B cell (primary cell): ENCODE measurements at regions not wholly inside any gene's neighbourhood (a gene's known extent, or its start where the extent isn't known, plus 50 kb on each side); places are given as distances from the start of the nearest gene placed in this dataset.

Experiments
- ATAC-seq: fragments of 200-7000 bp; cut with Tn5 transposase; one replicate; pipeline ENCODE4 v1.10.0; 2021; ENCODE audit warnings: low read depth, mild to moderate bottlenecking, moderate number of reproducible peaks, moderate library complexity
- CTCF ChIA-PET: fragments of 350-600 bp; sonication (Branson Sonifier 250); formaldehyde crosslinking; loops from one replicate; lab custom pipeline; 2021; ENCODE audit warnings: antibody characterized with exemption, inconsistent platforms; lab: Charles Lee
- POLR2A ChIA-PET: fragments of 350-600 bp; sonication (Branson Sonifier 250); formaldehyde crosslinking; loops from one replicate; lab custom pipeline; 2021; ENCODE audit warnings: antibody characterized with exemption; lab: Charles Lee
- DNase-seq: peaks from one replicate; pipeline ENCODE4 v3.0.0; 2013
- H2AFZ ChIP-seq: 2 replicates; pipeline ENCODE4 v1.6.1; 2012; ENCODE audit warnings: mild to moderate bottlenecking, low read depth, low read length; ENCODE audit not compliant: insufficient read depth, poor library complexity, severe bottlenecking
- H3K27ac ChIP-seq, 2 donors: 1 replicate in 1 of 2; 2 replicates in 1 of 2; pipeline ENCODE4 v1.5.1; 2012 to 2013; ENCODE audit warnings: low read length in 2 of 2, mild to moderate bottlenecking in 2 of 2, moderate library complexity in 1 of 2
- H3K27me3 ChIP-seq, 4 experiments: fragments of 200-600 bp in 1 of 4; sonication (generic) in 1 of 4; replicated peaks in 1 of 4; 1 replicate in 2 of 4; 2 replicates in 2 of 4; pipeline versions ENCODE4 v1.6.1 to v1.7.0; 2013 to 2016; ENCODE audit warnings: low read length in 3 of 4, mild to moderate bottlenecking in 2 of 4, mixed read lengths in 1 of 4, moderate library complexity in 1 of 4; ENCODE audit not compliant: insufficient read depth in 4 of 4, control insufficient read depth in 3 of 4; ENCODE audit errors: control extremely low read depth in 1 of 4
- H3K36me3 ChIP-seq, 2 experiments: replicated peaks in 1 of 2; 1 replicate in 1 of 2; 2 replicates in 1 of 2; pipeline versions ENCODE4 v1.6.1 to v1.7.1; 2013; ENCODE audit warnings: low read length in 1 of 2; ENCODE audit not compliant: insufficient read depth in 2 of 2, control insufficient read depth in 1 of 2; ENCODE audit errors: control extremely low read depth in 1 of 2, extremely low read depth in 1 of 2
- H3K4me1 ChIP-seq, 2 donors: fragments of 200-600 bp in 1 of 2; sonication (generic) in 1 of 2; 1 replicate in 1 of 2; 2 replicates in 1 of 2; pipeline versions ENCODE4 v1.5.1 to v1.6.1; 2013 to 2017; ENCODE audit warnings: low read length in 2 of 2; ENCODE audit not compliant: control insufficient read depth in 2 of 2, insufficient read depth in 2 of 2
- H3K4me2 ChIP-seq: replicated peaks from 2 replicates; pipeline ENCODE3; 2012; ENCODE audit warnings: mild to moderate bottlenecking, low read depth, low read length; ENCODE audit not compliant: poor library complexity, severe bottlenecking
- H3K4me3 ChIP-seq, 5 experiments: fragments of 200-600 bp in 1 of 5; sonication (generic) in 1 of 5; 1 replicate in 3 of 5; 2 replicates in 2 of 5; pipeline versions ENCODE4 v1.5.1 to v1.7.0; 2011 to 2016; ENCODE audit warnings: low read length in 4 of 5, mild to moderate bottlenecking in 4 of 5, low read depth in 2 of 5, control low read depth in 1 of 5, moderate library complexity in 1 of 5; ENCODE audit not compliant: insufficient read depth in 1 of 5; ENCODE audit errors: control extremely low read depth in 1 of 5, extremely low read depth in 1 of 5
- H3K79me2 ChIP-seq: fragments of 200-600 bp; sonication (generic); one replicate; pipeline ENCODE4 v1.6.0; 2016; ENCODE audit warnings: low read length; ENCODE audit not compliant: control insufficient read depth, insufficient read depth
- H3K9ac ChIP-seq: fragments of 200-600 bp; sonication (generic); 2 replicates; pipeline ENCODE4 v1.6.1; 2017; ENCODE audit warnings: mild to moderate bottlenecking, low read length, moderate library complexity
- H3K9me3 ChIP-seq, 3 donors: one replicate each; pipeline versions ENCODE4 v1.6.1 to v1.7.1; 2013; ENCODE audit warnings: low read length in 2 of 3; ENCODE audit not compliant: control insufficient read depth in 2 of 3, insufficient read depth in 1 of 3; ENCODE audit errors: control extremely low read depth in 1 of 3
- H4K20me1 ChIP-seq: 2 replicates; pipeline ENCODE4 v1.6.0; 2012; ENCODE audit warnings: mild to moderate bottlenecking, low read length; ENCODE audit not compliant: insufficient read depth, control insufficient read depth, poor library complexity, severe bottlenecking
- H3K27ac Mint-ChIP-seq: one replicate; pipeline ENCODE4 v1.8.0; 2021; ENCODE audit warnings: mixed read lengths
- H3K27me3 Mint-ChIP-seq: one replicate; pipeline ENCODE4 v1.8.0; 2021; ENCODE audit warnings: mixed read lengths
- H3K4me1 Mint-ChIP-seq: one replicate; pipeline ENCODE4 v1.8.0; 2021; ENCODE audit warnings: mixed read lengths
- H3K4me3 Mint-ChIP-seq: one replicate; pipeline ENCODE4 v1.8.0; 2021; ENCODE audit warnings: mixed read lengths
- H3K9me3 Mint-ChIP-seq: one replicate; pipeline ENCODE4 v1.8.0; 2022; ENCODE audit warnings: mixed read lengths; ENCODE audit not compliant: insufficient read depth
- EZH2 ChIP-seq: IDR thresholded peaks from 2 replicates; pipeline ENCODE4 v1.6.1; 2012; ENCODE audit warnings: borderline replicate concordance, low read depth, mild to moderate bottlenecking, moderate library complexity, low read length; ENCODE audit not compliant: insufficient read depth, poor library complexity, severe bottlenecking
- WGBS: methylation state at CpG from one replicate; pipeline ENCODE4 v1.1.5; 2013; ENCODE audit warnings: missing lambda C conversion rate; ENCODE audit not compliant: insufficient coverage; 5-methylcytosine and 5-hydroxymethylcytosine counted together
- intact Hi-C: fragments of 100-400 bp; cut with micrococcal nuclease; formaldehyde crosslinking; loops from one replicate; pipeline ENCODE4 v1.10.0; 2022
- TF ChIP-seq, protein P1 (sequence below): fragments of 200-600 bp; IDR thresholded peaks from one replicate; pipeline ENCODE4 v1.8.0; 2022; ENCODE audit warnings: antibody characterized with exemption, mild to moderate bottlenecking

DNA sequence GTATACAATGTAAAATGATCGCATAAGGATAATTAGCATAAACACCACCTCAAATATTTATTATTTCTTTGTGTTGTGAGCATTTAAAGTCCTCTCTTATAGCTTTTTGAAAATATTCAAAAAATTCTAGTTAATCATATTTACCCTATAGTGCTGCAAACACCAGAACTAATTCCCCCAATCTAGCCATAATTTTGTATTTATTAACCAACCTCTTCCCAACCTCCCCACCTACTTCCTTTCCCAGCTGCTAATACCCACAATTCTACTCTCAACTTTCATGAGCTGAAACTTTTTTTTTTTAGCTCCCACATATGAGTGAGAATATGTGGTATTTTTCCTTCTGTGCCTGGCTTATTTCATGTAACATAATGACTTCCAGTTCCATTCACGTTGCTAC is 317.8 kb upstream of the ATP10B start:
- Mint-ChIP-seq H3K27me3 (no peaks in the 10 kb centered on the region), H3K27ac (no peak overlapping the region), H3K9me3 (no peaks in the 10 kb centered on the region), H3K4me3 (no peak overlapping the region), H3K4me1 (no peaks in the 10 kb centered on the region)
- intact Hi-C loops: no loop called here
- no CpG with 5 or more reads among the region's 2 CpGs for WGBS
- Histone ChIP-seq H3K9ac (no peak overlapping the region), H3K9me3 (peaks cover 0 to 7% (median 0%) of the 10 kb centered on the region in 3 donors), H4K20me1 (no peaks in the 10 kb centered on the region), H3K79me2 (no peaks in the 10 kb centered on the region), H3K27ac (no peak overlapping the region), H2AFZ (no peak overlapping the region), H3K4me3 (no peak overlapping the region), H3K27me3 (no peaks in the 10 kb centered on the region), H3K36me3 (no peaks in the 10 kb centered on the region), H3K4me2 (no peak overlapping the region), H3K4me1 (no peaks in the 10 kb centered on the region)
- POLR2A ChIA-PET: interaction anchor here (0.6 kb wide), 1 partner anchor 721 kb away, joined by 3 read pairs; no protein-coding TSS in a partner anchor
- TF ChIP-seq, protein P1, sequence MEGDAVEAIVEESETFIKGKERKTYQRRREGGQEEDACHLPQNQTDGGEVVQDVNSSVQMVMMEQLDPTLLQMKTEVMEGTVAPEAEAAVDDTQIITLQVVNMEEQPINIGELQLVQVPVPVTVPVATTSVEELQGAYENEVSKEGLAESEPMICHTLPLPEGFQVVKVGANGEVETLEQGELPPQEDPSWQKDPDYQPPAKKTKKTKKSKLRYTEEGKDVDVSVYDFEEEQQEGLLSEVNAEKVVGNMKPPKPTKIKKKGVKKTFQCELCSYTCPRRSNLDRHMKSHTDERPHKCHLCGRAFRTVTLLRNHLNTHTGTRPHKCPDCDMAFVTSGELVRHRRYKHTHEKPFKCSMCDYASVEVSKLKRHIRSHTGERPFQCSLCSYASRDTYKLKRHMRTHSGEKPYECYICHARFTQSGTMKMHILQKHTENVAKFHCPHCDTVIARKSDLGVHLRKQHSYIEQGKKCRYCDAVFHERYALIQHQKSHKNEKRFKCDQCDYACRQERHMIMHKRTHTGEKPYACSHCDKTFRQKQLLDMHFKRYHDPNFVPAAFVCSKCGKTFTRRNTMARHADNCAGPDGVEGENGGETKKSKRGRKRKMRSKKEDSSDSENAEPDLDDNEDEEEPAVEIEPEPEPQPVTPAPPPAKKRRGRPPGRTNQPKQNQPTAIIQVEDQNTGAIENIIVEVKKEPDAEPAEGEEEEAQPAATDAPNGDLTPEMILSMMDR: no peak
- no peak for TF ChIP-seq EZH2
- no peak for DNase-seq
- CTCF ChIA-PET: no interaction called here
- ATAC-seq: no peak

DNA sequence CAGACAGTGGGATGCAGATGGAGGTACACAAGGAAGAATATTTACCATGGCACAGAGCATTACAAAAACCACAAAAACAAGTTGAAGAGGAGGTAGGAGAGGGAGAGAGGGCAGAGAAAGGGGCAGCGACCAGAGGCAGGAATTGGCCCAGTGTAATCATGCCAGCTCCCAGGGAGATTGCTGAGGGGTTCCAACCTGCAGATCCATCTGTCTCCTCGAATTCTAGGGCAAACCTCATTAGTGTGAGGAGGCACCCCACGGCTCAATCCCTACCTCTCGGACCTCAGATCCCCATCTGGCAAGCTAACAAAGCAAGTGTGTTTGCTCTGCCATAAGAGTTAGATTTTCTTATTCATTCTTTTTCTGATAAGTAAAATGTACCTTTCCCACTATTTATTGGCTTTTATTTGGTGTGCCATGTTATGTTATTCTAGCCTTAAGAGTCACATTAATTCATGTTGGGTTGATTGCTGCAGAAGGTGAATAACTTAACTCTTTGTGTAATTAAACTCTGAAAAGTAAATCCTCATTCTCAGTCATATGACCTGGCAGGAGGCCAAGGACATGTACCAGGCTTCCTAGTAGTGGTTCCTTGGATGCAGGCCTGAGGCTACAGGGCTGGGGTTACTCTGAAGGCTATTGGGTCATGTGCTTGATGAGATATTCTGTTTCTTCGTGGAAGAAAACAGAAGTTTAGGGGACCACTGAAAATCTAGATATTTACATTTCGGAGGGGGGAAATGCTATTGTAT is 315.2 kb upstream of the ATP10B start:
- no peaks in the 10 kb centered on the region for H3K27me3 ChIP-seq
- ChIA-PET CTCF (no interaction called here), POLR2A (no interaction called here)
- no peaks in the 10 kb centered on the region for H4K20me1 ChIP-seq
- H3K4me2 ChIP-seq: no peak overlapping the region
- TF ChIP-seq EZH2: no peak
- no peaks in the 10 kb centered on the region for H3K79me2 ChIP-seq
- H2AFZ ChIP-seq: no peak overlapping the region
- H3K9me3 ChIP-seq: peaks cover 0 to 7% (median 0%) of the 10 kb centered on the region in 3 donors
- Mint-ChIP-seq H3K27ac (no peak overlapping the region), H3K27me3 (no peaks in the 10 kb centered on the region), H3K4me1 (no peaks in the 10 kb centered on the region), H3K9me3 (no peaks in the 10 kb centered on the region), H3K4me3 (no peak overlapping the region)
- no peak overlapping the region for H3K9ac ChIP-seq
- intact Hi-C loops: no loop called here
- H3K4me1 ChIP-seq: no peaks in the 10 kb centered on the region
- ATAC-seq (no peak), DNase-seq (no peak)
- 49% methylated on average over 2 of the region's 6 CpGs for WGBS
- H3K27ac ChIP-seq: no peak overlapping the region
- H3K36me3 ChIP-seq: no peaks in the 10 kb centered on the region
- H3K4me3 ChIP-seq: no peak overlapping the region
